ENCODE measurements at regions not wholly inside any gene's neighbourhood (a gene's known extent, or its start where the extent isn't known, plus 50 kb on each side); places are given as distances from the start of the nearest gene placed in this dataset.

- BruUV-seq (replicated peaks): no TSS peak
- Histone ChIP-seq H4K20me1 (ENCODE audit: low read length) (no peaks in the 10 kb centered on the region), H3K36me3 (ENCODE audit: low read depth, low read length) (no peaks in the 10 kb centered on the region), H3K4me2 (ENCODE audit: low read length) (no peak overlapping the region), H3K27me3 (ENCODE audit: low read length) (no peaks in the 10 kb centered on the region), H3K27ac (ENCODE audit: low read length) (no peak overlapping the region), H3K4me1 (ENCODE audit: insufficient read depth, low read length) (no peaks in the 10 kb centered on the region), H2AFZ (ENCODE audit: low read length) (no peak overlapping the region), H3K9me2 (replicated peaks; ENCODE audit: low read length) (no peaks in the 10 kb centered on the region), H3K4me3 (ENCODE audit: low read length) (no peak overlapping the region), H3K79me2 (ENCODE audit: low read length) (no peaks in the 10 kb centered on the region), H3K9me3 (ENCODE audit: low read length) (no peaks in the 10 kb centered on the region), H3K9ac (ENCODE audit: low read length) (no peak overlapping the region), H3F3A (ENCODE audit: low read length, unreplicated experiment) (no peaks in the 10 kb centered on the region)
- intact Hi-C loops (cut with micrococcal nuclease): no loop called here
- TF ChIP-seq EZH2phosphoT487 (IDR thresholded peaks at IDR 0.05; ENCODE audit: borderline replicate concordance, low read length): no peak
- no peak for TF ChIP-seq EZH2 (IDR thresholded peaks at IDR 0.05; ENCODE audit: low read length, unreplicated experiment)
- TF ChIP-seq CTCF (conservative IDR thresholded peaks at IDR 0.05; ENCODE audit: low read depth, low read length): no peak
- POLR2A ChIA-PET (ENCODE audit: unreplicated experiment): no interaction called here
- ATAC-seq: no peak
- DNase-seq: no peak
- CTCF ChIA-PET: no interaction called here
These were observed 181.8 kb upstream of the PITRM1 start for GRCh38 chr10:3354174-3354900.

GRCh38 chr10:3353235-3353634 lies 180.7 kb upstream of the PITRM1 start:
- Histone ChIP-seq H3K36me3 (ENCODE audit: low read depth, low read length) (no peaks in the 10 kb centered on the region), H3K4me1 (ENCODE audit: insufficient read depth, low read length) (no peaks in the 10 kb centered on the region), H3K9ac (ENCODE audit: low read length) (no peak overlapping the region), H3K27me3 (ENCODE audit: low read length) (no peaks in the 10 kb centered on the region), H3F3A (ENCODE audit: low read length, unreplicated experiment) (no peaks in the 10 kb centered on the region), H3K9me3 (ENCODE audit: low read length) (no peaks in the 10 kb centered on the region), H4K20me1 (ENCODE audit: low read length) (no peaks in the 10 kb centered on the region), H3K9me2 (replicated peaks; ENCODE audit: low read length) (no peaks in the 10 kb centered on the region), H3K4me3 (ENCODE audit: low read length) (no peak overlapping the region), H3K79me2 (ENCODE audit: low read length) (no peaks in the 10 kb centered on the region), H2AFZ (ENCODE audit: low read length) (no peak overlapping the region), H3K4me2 (ENCODE audit: low read length) (no peak overlapping the region), H3K27ac (ENCODE audit: low read length) (no peak overlapping the region)
- no peak for DNase-seq
- intact Hi-C loops (cut with micrococcal nuclease): no loop called here
- no peak for ATAC-seq
- ChIA-PET POLR2A (ENCODE audit: unreplicated experiment) (no interaction called here), CTCF (no interaction called here)
- no TSS peak for BruUV-seq (replicated peaks)
- no peak for TF ChIP-seq CTCF (conservative IDR thresholded peaks at IDR 0.05; ENCODE audit: low read depth, low read length)
- no peak for TF ChIP-seq EZH2phosphoT487 (IDR thresholded peaks at IDR 0.05; ENCODE audit: borderline replicate concordance, low read length)
- TF ChIP-seq EZH2 (IDR thresholded peaks at IDR 0.05; ENCODE audit: low read length, unreplicated experiment): no peak

- Histone ChIP-seq H3K9me2 (replicated peaks; ENCODE audit: low read length) (no peaks in the 10 kb centered on the region), H3K4me2 (ENCODE audit: low read length) (no peak overlapping the region), H3K27ac (ENCODE audit: low read length) (no peak overlapping the region), H3K27me3 (ENCODE audit: low read length) (no peaks in the 10 kb centered on the region), H2AFZ (ENCODE audit: low read length) (no peak overlapping the region), H4K20me1 (ENCODE audit: low read length) (no peaks in the 10 kb centered on the region), H3F3A (ENCODE audit: low read length, unreplicated experiment) (no peaks in the 10 kb centered on the region), H3K4me3 (ENCODE audit: low read length) (no peak overlapping the region), H3K4me1 (ENCODE audit: insufficient read depth, low read length) (no peaks in the 10 kb centered on the region), H3K9ac (ENCODE audit: low read length) (no peak overlapping the region), H3K79me2 (ENCODE audit: low read length) (no peaks in the 10 kb centered on the region), H3K36me3 (ENCODE audit: low read depth, low read length) (no peaks in the 10 kb centered on the region), H3K9me3 (ENCODE audit: low read length) (no peaks in the 10 kb centered on the region)
- no peak for DNase-seq
- TF ChIP-seq CTCF (conservative IDR thresholded peaks at IDR 0.05; ENCODE audit: low read depth, low read length): no peak
- no peak for TF ChIP-seq EZH2phosphoT487 (IDR thresholded peaks at IDR 0.05; ENCODE audit: borderline replicate concordance, low read length)
- no peak for TF ChIP-seq EZH2 (IDR thresholded peaks at IDR 0.05; ENCODE audit: low read length, unreplicated experiment)
- no TSS peak for BruUV-seq (replicated peaks)
- intact Hi-C loops (cut with micrococcal nuclease): no loop called here
- ATAC-seq: no peak
- ChIA-PET POLR2A (ENCODE audit: unreplicated experiment) (no interaction called here), CTCF (no interaction called here)
These were observed 178.2 kb upstream of the PITRM1 start for GRCh38 chr10:3350617-3351258.

Measured in PC-3 (cell line).